HEK293 (cell line): ENCODE measurements at regions not wholly inside any gene's neighbourhood (a gene's known extent, or its start where the extent isn't known, plus 50 kb on each side); places are given as distances from the start of the nearest gene placed in this dataset.

ENCODE experiments used
- CTCF ChIA-PET: fragments of 350-600 bp; formaldehyde crosslinking; extraction: SDS; loops from one replicate; lab custom pipeline; 2021; ENCODE audit warnings: antibody characterized with exemption; lab: Yijun Ruan, JAX
- POLR2A ChIA-PET: fragments of 300-600 bp; formaldehyde crosslinking; extraction: SDS; loops from one replicate; lab custom pipeline; 2020; ENCODE audit warnings: antibody characterized with exemption, inconsistent platforms; lab: Yijun Ruan, JAX
- H3K27ac ChIP-seq: fragments of 200-500 bp; sonication (Bioruptor generic); 2 replicates; pipeline ENCODE4 v1.5.1; 2014; ENCODE audit warnings: low read depth, low read length, control low read depth, inconsistent platforms; ENCODE audit errors: extremely low read depth
- H3K36me3 ChIP-seq, 2 experiments: fragments of 200-500 bp in 1 of 2; sonication (Bioruptor generic) in 1 of 2; 1 replicate in 1 of 2; 2 replicates in 1 of 2; pipeline ENCODE4 v1.5.1; 2014 to 2017; ENCODE audit warnings: inconsistent platforms in 2 of 2, low read length in 2 of 2; ENCODE audit not compliant: control insufficient read depth in 2 of 2, insufficient read depth in 1 of 2
- H3K4me1 ChIP-seq: fragments of 200-500 bp; sonication (Bioruptor generic); 2 replicates; pipeline ENCODE4 v1.5.1; 2014; ENCODE audit warnings: mild to moderate bottlenecking, low read length, inconsistent platforms; ENCODE audit not compliant: control insufficient read depth, insufficient read depth
- H3K4me3 ChIP-seq: 2 replicates; pipeline ENCODE4 v1.5.1; 2011; ENCODE audit warnings: low read depth, mild to moderate bottlenecking, control low read depth, low read length, moderate library complexity
- H3K9me3 ChIP-seq: fragments of 200-500 bp; sonication (Bioruptor generic); 2 replicates; pipeline ENCODE4 v1.5.1; 2014; ENCODE audit warnings: low read depth, low read length, inconsistent platforms; ENCODE audit not compliant: control insufficient read depth, insufficient read depth
- EGR2 ChIP-seq: fragments of 450-650 bp; formaldehyde crosslinking; IDR thresholded peaks from 2 replicates; pipeline ENCODE4 v1.5.1; 2016; ENCODE audit warnings: low read depth, missing biosample characterization, missing genetic modification characterization
- FEZF1 ChIP-seq: fragments of 450-650 bp; formaldehyde crosslinking; IDR thresholded peaks from 2 replicates; pipeline ENCODE4 v1.5.1; 2016; ENCODE audit warnings: missing biosample characterization, missing genetic modification characterization
- MYNN ChIP-seq: fragments of 450-650 bp; formaldehyde crosslinking; IDR thresholded peaks from 2 replicates; pipeline ENCODE4 v1.5.1; 2016; ENCODE audit warnings: missing biosample characterization, missing genetic modification characterization, borderline replicate concordance
- OSR2 ChIP-seq: fragments of 450-650 bp; formaldehyde crosslinking; IDR thresholded peaks from 2 replicates; pipeline ENCODE4 v1.5.1; 2016; ENCODE audit warnings: missing biosample characterization, missing genetic modification characterization
- YY1 ChIP-seq: fragments of 450-650 bp; formaldehyde crosslinking; IDR thresholded peaks from 2 replicates; pipeline ENCODE4 v1.5.1; 2018; ENCODE audit warnings: missing biosample characterization, missing genetic modification characterization
- ZBTB20 ChIP-seq: fragments of 450-650 bp; formaldehyde crosslinking; IDR thresholded peaks from 2 replicates; pipeline ENCODE4 v1.5.1; 2016; ENCODE audit warnings: missing biosample characterization, missing genetic modification characterization
- ZFP69B ChIP-seq: fragments of 450-650 bp; formaldehyde crosslinking; IDR thresholded peaks from 2 replicates; pipeline ENCODE4 v1.5.1; 2016; ENCODE audit warnings: missing biosample characterization, missing genetic modification characterization
- ZNF146 ChIP-seq: fragments of 450-650 bp; formaldehyde crosslinking; IDR thresholded peaks from 2 replicates; pipeline ENCODE4 v1.5.1; 2016; ENCODE audit warnings: missing biosample characterization, missing genetic modification characterization
- ZNF155 ChIP-seq: fragments of 450-650 bp; formaldehyde crosslinking; IDR thresholded peaks from 2 replicates; pipeline ENCODE4 v1.5.1; 2016; ENCODE audit warnings: missing biosample characterization, missing genetic modification characterization
- ZNF214 ChIP-seq: fragments of 450-650 bp; formaldehyde crosslinking; IDR thresholded peaks from 2 replicates; pipeline ENCODE4 v1.5.1; 2017; ENCODE audit warnings: missing biosample characterization, mild to moderate bottlenecking, missing genetic modification characterization, borderline replicate concordance
- ZNF23 ChIP-seq: fragments of 450-650 bp; formaldehyde crosslinking; IDR thresholded peaks from 2 replicates; pipeline ENCODE4 v1.5.1; 2016; ENCODE audit warnings: missing biosample characterization, missing genetic modification characterization, borderline replicate concordance
- ZNF530 ChIP-seq: fragments of 450-650 bp; formaldehyde crosslinking; IDR thresholded peaks from 2 replicates; pipeline ENCODE4 v1.5.1; 2016; ENCODE audit warnings: low read depth, missing biosample characterization, missing genetic modification characterization
- ZNF544 ChIP-seq: fragments of 450-650 bp; formaldehyde crosslinking; IDR thresholded peaks from 2 replicates; pipeline ENCODE4 v1.5.0; 2017; ENCODE audit warnings: missing biosample characterization, missing genetic modification characterization
- ZNF555 ChIP-seq: fragments of 450-650 bp; formaldehyde crosslinking; conservative IDR thresholded peaks from 2 replicates; pipeline ENCODE4 v1.5.1; 2017; ENCODE audit warnings: missing biosample characterization, mild to moderate bottlenecking, missing genetic modification characterization, inconsistent platforms
- ZNF585B ChIP-seq: fragments of 450-650 bp; formaldehyde crosslinking; IDR thresholded peaks from 2 replicates; pipeline ENCODE4 v1.5.1; 2016; ENCODE audit warnings: missing biosample characterization, missing genetic modification characterization
- ZNF600 ChIP-seq: fragments of 450-650 bp; formaldehyde crosslinking; IDR thresholded peaks from 2 replicates; pipeline ENCODE4 v1.5.1; 2016; ENCODE audit warnings: missing biosample characterization, missing genetic modification characterization
- ZNF623 ChIP-seq: fragments of 450-650 bp; formaldehyde crosslinking; IDR thresholded peaks from 2 replicates; pipeline ENCODE4 v1.5.1; 2016; ENCODE audit warnings: missing biosample characterization, missing genetic modification characterization
- ZNF785 ChIP-seq: fragments of 450-650 bp; formaldehyde crosslinking; IDR thresholded peaks from 2 replicates; pipeline ENCODE4 v1.5.1; 2016; ENCODE audit warnings: missing biosample characterization, missing genetic modification characterization
- TF ChIP-seq, protein P1 (sequence below): fragments of 450-650 bp; formaldehyde crosslinking; IDR thresholded peaks from 2 replicates; pipeline ENCODE4 v1.5.1; 2016; ENCODE audit warnings: missing biosample characterization, missing genetic modification characterization
- TF ChIP-seq, protein P2 (sequence below): fragments of 450-650 bp; IDR thresholded peaks from 2 replicates; pipeline ENCODE4 v1.5.1; 2018; ENCODE audit warnings: missing biosample characterization, missing genetic modification characterization

DNA sequence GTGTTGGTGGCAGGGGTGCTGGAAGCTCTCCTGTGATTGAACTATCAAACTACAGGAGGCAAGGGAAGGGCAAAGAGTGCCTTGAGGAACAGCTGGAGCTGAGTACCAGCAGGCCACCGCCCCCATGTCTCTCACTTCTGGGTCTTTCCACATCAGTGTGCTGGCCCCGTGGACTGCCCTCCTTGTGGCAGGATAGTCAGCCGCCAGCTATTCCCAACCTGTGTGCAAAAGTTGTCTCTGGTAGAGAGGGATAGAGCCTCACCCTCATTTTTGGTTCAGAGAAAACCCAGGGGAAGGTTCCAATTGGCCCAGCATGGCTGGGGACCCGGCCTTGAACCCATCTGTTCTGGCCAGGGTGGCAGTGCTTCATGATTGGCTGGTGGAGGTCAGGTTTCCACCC lies 211.8 kb downstream of the IRF8 start:
- H3K36me3 ChIP-seq, result no peaks in the 10 kb centered on the region
- POLR2A ChIA-PET, result no interaction called here
- no peak overlapping the region for H3K27ac ChIP-seq
- CTCF ChIA-PET, result interaction anchor here (0.6 kb wide), 1 partner anchor 190 kb away, joined by 3 read pairs; no protein-coding TSS in a partner anchor
- no peak overlapping the region for H3K4me3 ChIP-seq
- no peaks in the 10 kb centered on the region for H3K4me1 ChIP-seq
- no peaks in the 10 kb centered on the region for H3K9me3 ChIP-seq
- no peak for TF ChIP-seq ZNF155 (tag by site-specific recombination)
- no peak for TF ChIP-seq FEZF1 (tag by site-specific recombination)

DNA sequence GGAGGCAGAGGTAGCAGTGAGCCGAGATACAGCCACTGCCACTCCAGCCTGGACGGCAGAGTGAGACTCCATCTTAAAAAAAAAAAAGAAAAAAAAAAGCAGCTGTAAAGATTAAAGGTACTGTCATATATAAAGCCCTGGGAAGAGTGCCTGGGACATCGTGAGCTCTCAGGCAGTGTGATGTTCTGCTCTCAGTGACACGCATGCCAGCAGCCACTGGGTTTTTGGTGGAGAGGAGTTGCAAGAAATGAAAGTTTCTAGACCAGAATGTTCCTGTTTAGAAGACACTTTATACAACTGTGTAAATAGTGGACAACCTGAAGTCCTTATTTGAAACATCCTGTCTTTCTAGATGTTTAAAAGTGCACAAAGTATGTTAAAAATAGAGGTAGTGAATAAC lies 213.2 kb downstream of the IRF8 start:
- ChIA-PET CTCF (no interaction called here), POLR2A (no interaction called here)
- Histone ChIP-seq H3K4me3 (no peak overlapping the region), H3K36me3 (no peaks in the 10 kb centered on the region), H3K27ac (no peak overlapping the region), H3K9me3 (no peaks in the 10 kb centered on the region), H3K4me1 (no peaks in the 10 kb centered on the region)
- TF ChIP-seq ZFP69B (tag by site-specific recombination) (no peak), ZNF585B (no peak), ZNF785 (tag by site-specific recombination) (no peak), ZNF544 (tag by site-specific recombination) (no peak), ZNF555 (no peak), OSR2 (tag by site-specific recombination) (no peak), MYNN (no peak), YY1 (tag by site-specific recombination) (no peak), ZNF530 (no peak), ZNF214 (tag by site-specific recombination) (no peak), ZNF623 (no peak), ZNF600 (no peak), ZNF23 (tag by site-specific recombination) (no peak), EGR2 (tag by site-specific recombination) (no peak)
- TF ChIP-seq, protein P1, sequence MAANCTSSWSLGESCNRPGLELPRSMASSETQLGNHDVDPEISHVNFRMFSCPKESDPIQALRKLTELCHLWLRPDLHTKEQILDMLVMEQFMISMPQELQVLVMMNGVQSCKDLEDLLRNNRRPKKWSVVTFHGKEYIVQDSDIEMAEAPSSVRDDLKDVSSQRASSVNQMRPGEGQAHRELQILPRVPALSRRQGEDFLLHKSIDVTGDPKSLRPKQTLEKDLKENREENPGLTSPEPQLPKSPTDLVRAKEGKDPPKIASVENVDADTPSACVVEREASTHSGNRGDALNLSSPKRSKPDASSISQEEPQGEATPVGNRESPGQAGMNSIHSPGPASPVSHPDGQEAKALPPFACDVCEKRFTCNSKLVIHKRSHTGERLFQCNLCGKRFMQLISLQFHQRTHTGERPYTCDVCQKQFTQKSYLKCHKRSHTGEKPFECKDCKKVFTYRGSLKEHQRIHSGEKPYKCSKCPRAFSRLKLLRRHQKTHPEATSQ (tag by site-specific recombination), result no peak
- TF ChIP-seq, protein P2, sequence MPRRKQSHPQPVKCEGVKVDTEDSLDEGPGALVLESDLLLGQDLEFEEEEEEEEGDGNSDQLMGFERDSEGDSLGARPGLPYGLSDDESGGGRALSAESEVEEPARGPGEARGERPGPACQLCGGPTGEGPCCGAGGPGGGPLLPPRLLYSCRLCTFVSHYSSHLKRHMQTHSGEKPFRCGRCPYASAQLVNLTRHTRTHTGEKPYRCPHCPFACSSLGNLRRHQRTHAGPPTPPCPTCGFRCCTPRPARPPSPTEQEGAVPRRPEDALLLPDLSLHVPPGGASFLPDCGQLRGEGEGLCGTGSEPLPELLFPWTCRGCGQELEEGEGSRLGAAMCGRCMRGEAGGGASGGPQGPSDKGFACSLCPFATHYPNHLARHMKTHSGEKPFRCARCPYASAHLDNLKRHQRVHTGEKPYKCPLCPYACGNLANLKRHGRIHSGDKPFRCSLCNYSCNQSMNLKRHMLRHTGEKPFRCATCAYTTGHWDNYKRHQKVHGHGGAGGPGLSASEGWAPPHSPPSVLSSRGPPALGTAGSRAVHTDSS (tag by site-specific recombination), result no peak

DNA sequence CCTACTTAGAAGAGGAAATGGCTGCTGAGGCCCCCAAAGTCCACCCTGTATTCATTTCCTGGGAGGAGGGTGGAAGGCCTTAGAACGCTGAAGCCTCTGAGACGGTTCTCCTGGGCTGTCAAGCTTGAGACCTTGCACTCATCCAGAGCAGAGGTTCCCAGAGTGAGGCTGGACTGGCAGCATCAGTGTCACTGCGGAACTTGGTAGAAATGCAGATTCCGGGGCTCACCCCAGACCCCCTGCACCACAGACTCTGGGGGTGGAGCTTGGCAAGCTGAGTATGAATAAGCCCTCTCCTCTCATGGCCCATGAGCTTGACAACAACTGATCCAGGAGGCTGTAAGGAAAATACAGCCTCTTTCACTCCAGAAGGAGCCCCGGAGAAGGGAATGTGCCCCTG lies 218.3 kb downstream of the IRF8 start:
- no peaks in the 10 kb centered on the region for H3K9me3 ChIP-seq
- ChIA-PET POLR2A (no interaction called here), CTCF (no interaction called here)
- no peaks in the 10 kb centered on the region for H3K36me3 ChIP-seq
- no peak overlapping the region for H3K4me3 ChIP-seq
- TF ChIP-seq ZNF146 (tag by site-specific recombination) (no peak), ZBTB20 (tag by site-specific recombination) (peak; percentile 67)
- H3K27ac ChIP-seq, result no peak overlapping the region
- H3K4me1 ChIP-seq, result no peaks in the 10 kb centered on the region
